ENCODE measurements at regions not wholly inside any gene's neighbourhood (a gene's known extent, or its start where the extent isn't known, plus 50 kb on each side); places are given as distances from the start of the nearest gene placed in this dataset.

GRCh38 chr6:137610702-137611101 is 116.5 kb upstream of the OLIG3 start:
- TF ChIP-seq, protein P1, sequence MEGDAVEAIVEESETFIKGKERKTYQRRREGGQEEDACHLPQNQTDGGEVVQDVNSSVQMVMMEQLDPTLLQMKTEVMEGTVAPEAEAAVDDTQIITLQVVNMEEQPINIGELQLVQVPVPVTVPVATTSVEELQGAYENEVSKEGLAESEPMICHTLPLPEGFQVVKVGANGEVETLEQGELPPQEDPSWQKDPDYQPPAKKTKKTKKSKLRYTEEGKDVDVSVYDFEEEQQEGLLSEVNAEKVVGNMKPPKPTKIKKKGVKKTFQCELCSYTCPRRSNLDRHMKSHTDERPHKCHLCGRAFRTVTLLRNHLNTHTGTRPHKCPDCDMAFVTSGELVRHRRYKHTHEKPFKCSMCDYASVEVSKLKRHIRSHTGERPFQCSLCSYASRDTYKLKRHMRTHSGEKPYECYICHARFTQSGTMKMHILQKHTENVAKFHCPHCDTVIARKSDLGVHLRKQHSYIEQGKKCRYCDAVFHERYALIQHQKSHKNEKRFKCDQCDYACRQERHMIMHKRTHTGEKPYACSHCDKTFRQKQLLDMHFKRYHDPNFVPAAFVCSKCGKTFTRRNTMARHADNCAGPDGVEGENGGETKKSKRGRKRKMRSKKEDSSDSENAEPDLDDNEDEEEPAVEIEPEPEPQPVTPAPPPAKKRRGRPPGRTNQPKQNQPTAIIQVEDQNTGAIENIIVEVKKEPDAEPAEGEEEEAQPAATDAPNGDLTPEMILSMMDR (IDR thresholded peaks at IDR 0.05), result no peak
- no peak for TF ChIP-seq EP300 (IDR thresholded peaks at IDR 0.05)
